Mucosa of descending colon (tissue), 3 donors: ENCODE measurements at regions not wholly inside any gene's neighbourhood (a gene's known extent, or its start where the extent isn't known, plus 50 kb on each side); places are given as distances from the start of the nearest gene placed in this dataset.

ENCODE experiments used
- ATAC-seq: fragments of 200-7000 bp; cut with Tn5 transposase; one replicate; pipeline ENCODE4 v1.9.1; 2020; ENCODE audit warnings: mild to moderate bottlenecking, moderate library complexity
- DNase-seq, 3 donors: peaks; one replicate each; pipeline ENCODE4 v3.0.0-alpha.2; 2020
- H3K36me3 ChIP-seq: fragments of 200-600 bp; one replicate; pipeline ENCODE4 v1.8.0; 2021; ENCODE audit warnings: low read depth, mild to moderate bottlenecking
- H3K4me1 ChIP-seq: fragments of 200-600 bp; one replicate; pipeline ENCODE4 v1.8.0; 2021; ENCODE audit warnings: low read depth, mild to moderate bottlenecking
- H3K4me3 ChIP-seq: fragments of 200-600 bp; one replicate; pipeline ENCODE4 v1.8.0; 2021; ENCODE audit warnings: mild to moderate bottlenecking
- H3K9me3 ChIP-seq: fragments of 200-600 bp; one replicate; pipeline ENCODE4 v1.8.0; 2021; ENCODE audit warnings: mild to moderate bottlenecking
- intact Hi-C, 2 donors: fragments of 100-400 bp; cut with DNase I in 1 of 2; cut with micrococcal nuclease in 1 of 2; formaldehyde crosslinking; loops; one replicate each; pipeline versions ENCODE4 v1.11.0 to v1.11.1; 2022; cut with DNase I, micrococcal nuclease
- TF ChIP-seq, protein P1 (sequence below): fragments of 200-600 bp; IDR thresholded peaks from one replicate; pipeline ENCODE4 v1.8.0; 2022; ENCODE audit warnings: antibody characterized with exemption, mild to moderate bottlenecking
- donor health status: DM: no; HTN: no; CAD: no; lungs with moderate emphysema.
- donor health status: DM: no; HTN: no; CAD: no.
- donor health status: DM: no; HTN: yes; CAD: no.

DNA sequence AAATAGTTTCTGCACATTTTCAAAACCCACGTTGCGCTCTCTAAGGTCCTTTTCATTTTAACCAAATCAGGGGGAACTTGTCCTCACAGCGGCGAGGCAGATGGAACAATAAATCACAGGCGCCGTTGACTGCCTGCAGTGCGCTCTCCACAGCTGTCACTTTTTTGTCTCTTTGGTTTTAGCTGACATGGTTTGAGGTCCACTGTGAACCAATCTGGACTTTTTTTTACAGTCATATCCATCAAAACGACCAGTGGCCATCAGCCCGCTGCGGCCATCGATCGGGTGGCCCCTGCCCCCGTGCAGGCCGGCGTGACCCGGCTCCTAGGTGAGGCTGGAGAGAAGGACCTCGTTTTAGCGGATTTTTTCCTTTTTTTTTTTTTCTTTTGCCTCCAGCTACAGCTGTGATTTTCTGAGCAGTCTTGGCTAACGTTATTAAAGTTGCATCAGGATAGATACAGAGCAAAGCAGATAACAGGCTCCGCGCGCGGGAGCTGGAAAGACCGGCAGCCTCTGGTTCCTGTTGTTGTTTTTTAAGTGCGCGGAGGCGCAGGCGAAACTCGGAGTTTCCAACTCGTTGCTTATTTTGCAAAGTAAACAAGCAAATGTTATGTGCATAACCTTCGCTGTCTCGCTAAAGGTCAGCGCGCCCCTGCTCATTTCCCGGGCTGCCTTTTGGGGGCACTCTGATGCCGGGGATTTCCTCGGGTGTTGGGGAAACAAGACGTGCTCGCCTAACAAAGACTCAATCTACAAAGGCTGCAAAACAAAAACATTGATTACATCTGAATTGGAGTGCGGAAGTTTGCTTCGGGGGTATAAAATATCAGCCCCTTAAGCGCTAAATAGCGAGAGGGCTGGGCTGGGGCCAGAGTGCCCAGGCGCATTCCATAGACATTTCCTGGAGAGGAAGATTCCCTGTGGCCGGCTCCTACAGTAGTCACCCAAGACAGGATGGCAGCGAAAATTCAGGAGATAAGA, 414.8 kb upstream of the MKI67 start:
- ATAC-seq = peak; percentile 63
- no peak overlapping the region for H3K4me3 ChIP-seq
- intact Hi-C loops = no loop called here
- TF ChIP-seq, protein P1, sequence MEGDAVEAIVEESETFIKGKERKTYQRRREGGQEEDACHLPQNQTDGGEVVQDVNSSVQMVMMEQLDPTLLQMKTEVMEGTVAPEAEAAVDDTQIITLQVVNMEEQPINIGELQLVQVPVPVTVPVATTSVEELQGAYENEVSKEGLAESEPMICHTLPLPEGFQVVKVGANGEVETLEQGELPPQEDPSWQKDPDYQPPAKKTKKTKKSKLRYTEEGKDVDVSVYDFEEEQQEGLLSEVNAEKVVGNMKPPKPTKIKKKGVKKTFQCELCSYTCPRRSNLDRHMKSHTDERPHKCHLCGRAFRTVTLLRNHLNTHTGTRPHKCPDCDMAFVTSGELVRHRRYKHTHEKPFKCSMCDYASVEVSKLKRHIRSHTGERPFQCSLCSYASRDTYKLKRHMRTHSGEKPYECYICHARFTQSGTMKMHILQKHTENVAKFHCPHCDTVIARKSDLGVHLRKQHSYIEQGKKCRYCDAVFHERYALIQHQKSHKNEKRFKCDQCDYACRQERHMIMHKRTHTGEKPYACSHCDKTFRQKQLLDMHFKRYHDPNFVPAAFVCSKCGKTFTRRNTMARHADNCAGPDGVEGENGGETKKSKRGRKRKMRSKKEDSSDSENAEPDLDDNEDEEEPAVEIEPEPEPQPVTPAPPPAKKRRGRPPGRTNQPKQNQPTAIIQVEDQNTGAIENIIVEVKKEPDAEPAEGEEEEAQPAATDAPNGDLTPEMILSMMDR = no peak
- H3K9me3 ChIP-seq = no peaks in the 10 kb centered on the region
- no peaks in the 10 kb centered on the region for H3K36me3 ChIP-seq
- H3K4me1 ChIP-seq = peaks cover 7% of the 10 kb centered on the region
- DNase-seq = peak in 2 of 3 donors; percentile 64 to 74

DNA sequence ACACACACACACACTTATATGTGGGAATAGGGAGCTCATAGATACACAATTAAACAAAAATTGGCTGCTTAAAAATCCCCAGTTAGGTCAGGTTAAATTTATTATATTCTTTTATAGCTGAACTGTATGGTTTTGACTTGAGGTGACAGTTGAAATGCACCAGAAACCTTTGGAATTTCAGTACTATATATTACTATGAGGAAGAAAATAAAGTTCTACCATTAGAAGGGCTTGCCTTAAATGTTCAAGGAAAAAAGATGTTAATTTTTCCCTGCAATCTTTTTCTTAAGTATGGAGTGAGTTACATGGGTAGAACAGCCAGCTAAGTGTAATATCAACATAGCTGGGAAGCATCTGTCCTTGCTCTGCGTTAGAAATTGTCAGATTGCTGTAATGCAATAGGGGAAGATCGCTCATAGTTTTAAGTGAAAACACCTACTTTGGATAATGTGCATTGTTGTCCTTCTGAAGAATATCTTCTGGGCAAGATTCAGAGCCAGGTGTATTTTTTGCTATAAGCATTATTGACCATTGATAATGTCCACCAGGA, 415.8 kb upstream of the MKI67 start:
- no peak for ATAC-seq
- Histone ChIP-seq H3K9me3 (no peaks in the 10 kb centered on the region), H3K4me1 (peaks cover 7% of the 10 kb centered on the region), H3K4me3 (no peak overlapping the region), H3K36me3 (no peaks in the 10 kb centered on the region)
- intact Hi-C loops = no loop called here
- TF ChIP-seq, protein P1 = no peak
- no peak for DNase-seq

- no peak for DNase-seq
- ATAC-seq = no peak
- intact Hi-C loops = no loop called here
- Histone ChIP-seq H3K9me3 (no peaks in the 10 kb centered on the region), H3K4me3 (no peak overlapping the region), H3K36me3 (no peaks in the 10 kb centered on the region), H3K4me1 (peaks cover 7% of the 10 kb centered on the region)
- TF ChIP-seq, protein P1 = no peak
Measured at GRCh38 chr10:128542659-128543058, 416.4 kb upstream of the MKI67 start.

- ATAC-seq (no peak), DNase-seq (no peak)
- peaks cover 7% of the 10 kb centered on the region for H3K4me1 ChIP-seq
- intact Hi-C loops = no loop called here
- no peaks in the 10 kb centered on the region for H3K9me3 ChIP-seq
- TF ChIP-seq, protein P1 = no peak
- no peak overlapping the region for H3K4me3 ChIP-seq
- H3K36me3 ChIP-seq = no peaks in the 10 kb centered on the region
Measured at GRCh38 chr10:128543151-128543550, 416.9 kb upstream of the MKI67 start.

DNA sequence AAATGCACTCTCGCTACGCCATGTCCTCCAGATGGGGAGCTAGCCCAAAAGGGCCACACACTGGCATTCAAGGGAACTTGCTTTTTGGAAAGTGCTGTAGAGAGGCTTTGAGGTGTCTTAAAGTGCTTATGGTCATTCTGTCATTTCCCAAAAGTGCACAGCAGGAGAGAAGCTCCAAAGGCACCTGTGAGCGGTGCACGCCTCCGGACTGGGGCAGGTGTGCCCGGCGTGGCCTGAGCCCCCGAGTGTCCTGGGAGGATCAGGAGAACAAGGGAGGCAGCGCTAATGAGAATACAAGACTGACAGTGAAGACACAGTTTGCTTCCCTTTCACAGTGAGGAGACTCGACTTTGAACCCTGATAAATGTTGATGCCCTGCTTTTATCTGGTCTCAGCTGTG, 419.0 kb upstream of the MKI67 start:
- no peak overlapping the region for H3K4me3 ChIP-seq
- H3K9me3 ChIP-seq = no peaks in the 10 kb centered on the region
- intact Hi-C loops = no loop called here
- no peaks in the 10 kb centered on the region for H3K36me3 ChIP-seq
- ATAC-seq (no peak), DNase-seq (no peak)
- TF ChIP-seq, protein P1 = no peak
- H3K4me1 ChIP-seq = peaks cover 7% of the 10 kb centered on the region
